ENCODE measurements at regions not wholly inside any gene's neighbourhood (a gene's known extent, or its start where the extent isn't known, plus 50 kb on each side); places are given as distances from the start of the nearest gene placed in this dataset.
"Not testable (repeated sequence)": the region's sequence is repeated elsewhere in the genome, so short reads cannot be mapped to it uniquely, and the experiment has no call there.

DNA sequence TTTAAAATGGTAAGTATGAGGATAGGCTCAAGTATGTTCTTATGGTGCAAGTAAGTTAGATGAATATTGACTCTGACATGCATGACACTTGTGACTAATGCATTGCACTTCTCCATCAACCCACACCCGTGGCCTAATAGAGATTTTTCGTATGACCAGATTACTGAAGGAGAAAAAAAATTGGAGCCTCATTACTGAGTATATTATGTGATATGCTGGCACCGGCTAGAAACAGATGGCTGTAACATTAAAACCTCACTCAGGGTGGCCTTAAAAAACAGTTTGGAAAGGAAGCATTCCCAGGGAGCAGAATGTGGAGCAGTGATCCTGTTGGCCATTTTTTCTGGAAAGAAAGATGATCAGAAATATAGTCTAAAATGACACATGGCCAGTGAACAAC lies 766.4 kb downstream of the PRELID2 start:
- FAIRE-seq = no peak

DNA sequence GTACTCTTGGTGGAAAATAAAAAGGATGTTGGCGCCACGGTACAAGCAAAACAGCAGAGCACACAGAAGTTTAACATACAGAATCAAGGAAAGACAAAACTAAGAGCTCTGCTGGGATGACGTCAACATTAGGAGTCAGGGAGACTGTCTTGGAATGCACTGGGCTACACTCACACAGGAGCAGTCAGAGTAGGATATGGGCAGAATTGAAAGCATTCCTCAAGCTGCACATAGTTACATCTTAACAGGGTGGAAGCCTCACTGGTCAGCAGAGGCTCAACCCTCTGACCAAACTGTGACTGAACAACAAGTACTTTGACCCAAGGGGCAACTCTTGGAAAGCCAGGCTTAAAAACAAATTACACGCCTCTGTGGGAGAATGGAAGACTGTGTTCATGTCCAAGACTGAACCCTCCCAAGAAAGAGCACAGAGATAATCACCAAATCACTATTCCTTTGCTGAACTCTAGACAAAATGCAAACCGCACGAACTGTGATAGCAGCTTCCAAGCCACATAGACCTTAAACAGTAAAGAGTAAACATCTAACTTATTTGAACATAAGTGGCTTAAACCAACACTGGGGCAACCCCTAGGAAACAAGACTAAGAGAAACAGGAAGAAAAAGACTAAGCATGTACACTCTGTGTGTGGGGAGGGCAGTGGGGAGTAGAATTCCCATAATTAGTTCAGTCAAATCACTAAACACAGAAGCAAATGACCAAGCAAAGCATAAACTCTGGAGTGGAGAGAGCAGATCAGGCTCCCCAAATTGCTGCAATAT lies 772.7 kb downstream of the PRELID2 start:
- FAIRE-seq = no peak

GRCh38 chr5:145056800-145057199 lies 778.3 kb downstream of the PRELID2 start:
- no peak for FAIRE-seq

DNA sequence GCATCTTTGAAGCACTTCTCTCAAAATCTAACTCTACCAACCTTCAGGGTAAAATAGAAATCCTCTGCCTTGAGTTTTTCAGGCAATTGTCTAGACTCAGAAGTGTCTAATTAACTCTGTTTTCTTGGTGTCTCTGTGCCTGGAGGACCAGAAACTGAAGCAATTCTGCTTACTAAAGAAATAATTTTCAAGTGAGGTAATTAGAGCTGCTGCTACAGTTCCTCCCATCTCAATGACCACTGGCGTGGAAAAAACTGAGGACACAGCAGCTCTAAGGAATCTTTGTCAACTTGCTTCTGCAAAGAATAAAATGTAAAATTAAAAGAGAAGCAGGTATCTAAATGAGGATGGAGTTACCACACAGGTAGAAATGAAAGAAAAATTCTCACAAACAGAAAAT lies 785.0 kb downstream of the PRELID2 start:
- no peak for FAIRE-seq

GRCh38 chr5:145044970-145045369 lies 790.2 kb downstream of the PRELID2 start:
- no peak for FAIRE-seq

DNA sequence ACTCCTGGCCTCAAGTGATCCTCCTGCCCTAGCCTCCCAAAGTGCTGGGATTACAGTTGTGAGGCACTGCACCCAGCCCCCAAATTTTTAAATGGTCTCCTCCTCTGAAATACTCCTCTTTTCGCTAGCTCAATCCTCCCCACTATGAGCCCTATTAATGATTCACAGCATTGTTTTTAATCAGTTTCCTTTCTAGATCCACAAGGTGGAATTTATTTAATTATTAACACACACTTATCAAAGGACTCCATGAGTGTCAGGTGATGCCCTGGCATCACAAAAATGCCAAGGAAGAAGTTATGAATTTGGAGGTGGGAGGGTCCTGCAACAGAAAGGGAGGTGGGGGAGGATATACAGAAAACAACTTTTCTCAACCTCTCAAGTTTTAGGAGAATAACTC lies 806.5 kb downstream of the PRELID2 start:
- FAIRE-seq = no peak

DNA sequence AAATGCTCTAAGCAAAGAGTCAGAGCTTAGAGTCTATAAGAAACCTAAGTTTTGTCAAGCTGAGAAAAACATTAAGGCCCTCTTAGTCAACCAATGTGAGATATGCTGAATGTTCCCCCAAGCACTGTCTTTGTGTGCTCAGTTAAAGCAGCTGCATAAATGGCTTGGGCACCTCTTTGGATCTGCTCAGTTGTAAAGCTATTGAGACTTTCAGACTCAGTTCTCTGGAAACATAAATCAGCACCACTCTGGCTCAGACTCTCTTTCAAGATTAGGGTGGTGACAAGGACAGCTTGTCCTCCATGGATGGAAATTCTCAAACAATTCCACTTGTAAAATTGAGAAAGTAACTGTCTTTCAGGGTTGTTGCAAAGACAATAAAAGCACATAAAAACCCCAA lies 807.9 kb downstream of the PRELID2 start:
- no peak for FAIRE-seq

GRCh38 chr5:145025775-145026174 lies 809.4 kb downstream of the PRELID2 start:
- FAIRE-seq = no peak

DNA sequence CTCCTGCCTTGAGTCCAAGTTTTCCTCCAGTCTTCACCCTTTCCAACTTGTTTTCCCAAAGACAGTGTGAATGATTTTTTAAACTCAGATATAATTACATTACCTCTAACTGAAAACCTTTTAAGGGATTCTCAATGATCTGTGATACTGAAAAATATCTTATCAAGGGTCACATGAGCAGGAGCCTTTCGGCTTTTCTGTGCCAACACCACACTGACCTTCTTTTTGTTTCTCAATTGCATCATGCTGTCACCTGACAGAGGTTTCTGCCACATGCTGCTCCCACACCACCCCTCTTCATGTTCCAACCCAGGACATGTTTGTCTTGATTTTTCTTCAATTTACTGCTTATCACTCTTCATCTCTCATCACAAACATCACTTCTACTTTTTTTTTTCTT lies 820.0 kb downstream of the PRELID2 start:
- no peak for FAIRE-seq

DNA sequence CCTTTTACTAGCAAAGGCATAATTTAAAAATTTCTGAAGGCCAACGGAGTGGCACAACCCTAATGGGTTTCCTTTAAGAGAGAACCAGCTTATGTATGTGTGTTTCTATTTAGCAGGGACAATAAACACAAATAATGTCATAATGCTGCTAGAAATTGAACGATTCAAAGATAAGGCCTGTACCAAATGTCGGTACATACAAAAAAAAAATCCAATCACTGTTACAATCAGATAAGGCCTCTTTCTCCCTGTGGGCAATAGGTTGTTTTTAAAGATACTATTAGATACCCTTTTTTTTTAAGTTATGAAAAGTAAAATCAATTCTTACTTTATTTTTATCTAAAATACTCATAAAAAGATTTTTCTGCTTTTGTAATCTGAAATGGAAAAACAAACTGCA lies 821.0 kb downstream of the PRELID2 start:
- no peak for FAIRE-seq

GRCh38 chr5:145010834-145011233 lies 824.3 kb downstream of the PRELID2 start:
- FAIRE-seq = no peak

GRCh38 chr5:145008876-145009530 lies 826.1 kb downstream of the PRELID2 start:
- no peak for FAIRE-seq

DNA sequence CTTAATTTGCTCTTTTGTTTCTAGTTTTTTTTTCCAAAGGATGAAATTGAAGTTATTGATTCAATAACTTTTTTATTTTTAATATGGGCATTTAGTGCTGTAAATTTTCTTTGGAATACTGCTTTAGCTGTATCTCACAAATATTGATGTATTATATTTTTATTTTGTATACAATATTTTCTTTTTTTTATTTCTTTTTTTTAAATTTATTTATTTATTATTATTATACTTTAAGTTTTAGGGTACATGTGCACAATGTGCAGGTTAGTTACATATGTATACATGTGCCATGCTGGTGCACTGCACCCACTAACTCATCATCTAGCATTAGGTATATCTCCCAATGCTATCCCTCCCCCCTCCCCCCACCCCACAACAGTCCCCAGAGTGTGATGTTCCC lies 823.7 kb downstream of the KCTD16 start:
- not testable (repeated sequence) for FAIRE-seq

- no peak for FAIRE-seq
Measured at GRCh38 chr5:144983101-144983500, 812.4 kb downstream of the KCTD16 start.

- FAIRE-seq = no peak
Measured at GRCh38 chr5:144979516-144980264, 809.0 kb downstream of the KCTD16 start.

GRCh38 chr5:144972317-144972716 lies 801.6 kb downstream of the KCTD16 start:
- no peak for FAIRE-seq

DNA sequence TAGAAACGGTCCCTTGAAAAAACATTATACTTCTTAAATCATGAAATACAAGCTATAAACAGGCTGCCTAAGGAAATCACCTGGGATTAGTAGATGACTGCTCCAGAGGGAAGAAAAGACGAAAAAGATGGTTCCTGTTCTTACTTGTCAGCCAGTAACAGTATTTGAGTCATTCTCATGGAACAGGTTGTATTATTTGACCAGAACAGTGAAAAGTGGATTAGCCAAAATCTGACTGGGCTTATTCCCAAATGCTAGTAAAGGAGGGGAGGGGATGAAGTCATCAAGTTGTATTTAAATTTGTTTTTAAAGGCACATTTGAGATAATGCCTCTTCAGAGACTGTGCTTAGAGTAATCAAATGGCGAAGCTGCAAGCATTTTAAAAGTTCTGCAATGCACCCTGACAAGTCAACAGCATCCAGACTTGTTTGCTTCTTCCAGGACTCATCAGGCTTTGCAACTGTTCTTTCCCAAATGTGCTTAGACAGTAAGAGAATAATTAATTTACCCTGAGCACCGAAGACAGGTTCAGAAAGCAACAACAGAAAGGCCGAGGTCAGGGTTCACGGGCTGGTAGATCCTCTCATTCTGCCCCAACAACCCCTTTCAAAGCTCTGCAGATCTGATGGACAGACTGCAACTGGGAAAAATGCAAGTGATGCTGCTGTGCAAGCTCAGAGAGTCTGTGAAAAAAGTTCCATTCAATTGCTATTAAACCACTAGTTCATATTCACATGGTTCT lies 800.6 kb downstream of the KCTD16 start:
- no peak for FAIRE-seq

GRCh38 chr5:144960296-144960695 lies 789.6 kb downstream of the KCTD16 start:
- FAIRE-seq = no peak

- no peak for FAIRE-seq
Measured at GRCh38 chr5:144958002-144958401, 787.3 kb downstream of the KCTD16 start.

- FAIRE-seq = no peak
Measured at GRCh38 chr5:144950996-144951395, 780.3 kb downstream of the KCTD16 start.

GRCh38 chr5:144947023-144947422 lies 776.4 kb downstream of the KCTD16 start:
- FAIRE-seq = no peak

DNA sequence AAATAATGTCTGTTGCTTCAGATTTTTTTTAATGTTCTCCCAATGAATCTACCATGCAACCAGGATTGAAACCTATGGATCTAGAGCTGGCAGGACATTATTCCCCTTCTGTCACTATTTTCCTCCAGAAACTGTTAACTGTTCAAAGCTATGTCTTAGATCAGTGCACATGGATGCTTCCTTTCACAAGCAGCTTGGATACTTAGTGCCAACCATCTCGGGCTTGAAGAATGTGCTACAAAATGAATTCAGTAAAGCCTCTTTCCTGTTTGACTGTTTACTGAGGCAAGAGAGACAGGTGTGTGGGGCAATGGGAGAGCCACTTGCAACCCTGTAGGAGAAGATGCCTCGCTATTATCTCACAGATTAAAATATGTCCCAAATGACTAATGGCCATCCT lies 774.8 kb downstream of the KCTD16 start:
- FAIRE-seq = no peak

DNA sequence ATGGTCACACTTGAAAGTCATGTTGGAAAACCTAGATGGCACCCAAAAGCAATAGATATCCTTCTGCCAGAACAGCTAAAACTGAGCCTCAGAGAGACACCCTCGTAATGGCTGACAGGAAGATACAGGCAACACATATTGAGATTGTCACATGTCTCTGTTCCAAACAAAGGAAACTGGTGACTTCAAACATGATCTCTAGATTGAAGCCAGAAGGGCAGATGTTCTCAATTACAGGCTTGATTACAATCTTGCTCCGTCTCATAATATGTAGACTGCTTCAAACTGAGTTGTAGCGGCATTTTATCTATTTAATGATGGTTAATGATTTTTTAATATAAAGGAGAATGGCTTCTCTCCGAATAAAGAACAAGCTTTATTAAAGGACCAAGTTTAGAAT lies 774.3 kb downstream of the KCTD16 start:
- no peak for FAIRE-seq
